Retinal pigment epithelial cell (primary cell): ENCODE measurements at regions not wholly inside any gene's neighbourhood (a gene's known extent, or its start where the extent isn't known, plus 50 kb on each side); places are given as distances from the start of the nearest gene placed in this dataset.

Experiments
- DNase-seq: peaks from one replicate; pipeline ENCODE4 v3.0.0-alpha.2; 2010; ENCODE audit warnings: low read depth
- H3K4me3 ChIP-seq: 2 replicates; pipeline ENCODE4 v1.5.1; 2011; ENCODE audit warnings: mild to moderate bottlenecking, low read length, control low read depth, moderate library complexity
- TF ChIP-seq, protein P1 (sequence below): conservative IDR thresholded peaks from 2 replicates; pipeline ENCODE4 v1.5.1; 2011; ENCODE audit warnings: low read depth, low read length, control low read depth, inconsistent platforms

DNA sequence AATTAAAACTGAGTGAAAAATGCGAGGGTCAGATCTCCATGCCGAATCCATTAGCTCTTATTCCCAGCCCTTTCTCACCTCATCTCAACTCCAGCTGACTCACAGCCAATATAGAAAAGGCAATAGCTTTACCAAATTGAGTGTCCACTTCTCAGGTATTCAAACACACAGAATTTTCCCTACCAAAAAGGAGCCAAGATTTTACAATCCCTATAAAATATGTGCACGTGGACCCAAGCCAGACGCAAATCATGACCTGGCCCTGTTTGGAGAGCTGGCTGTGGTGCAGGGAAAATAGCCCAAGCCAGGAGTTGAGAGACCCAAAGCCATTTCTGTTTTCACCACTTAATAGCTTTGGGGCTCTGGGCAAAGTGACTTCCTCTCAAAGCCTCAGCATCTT is 379.7 kb upstream of the AUTS2 start:
- H3K4me3 ChIP-seq, result no peak overlapping the region
- TF ChIP-seq, protein P1, sequence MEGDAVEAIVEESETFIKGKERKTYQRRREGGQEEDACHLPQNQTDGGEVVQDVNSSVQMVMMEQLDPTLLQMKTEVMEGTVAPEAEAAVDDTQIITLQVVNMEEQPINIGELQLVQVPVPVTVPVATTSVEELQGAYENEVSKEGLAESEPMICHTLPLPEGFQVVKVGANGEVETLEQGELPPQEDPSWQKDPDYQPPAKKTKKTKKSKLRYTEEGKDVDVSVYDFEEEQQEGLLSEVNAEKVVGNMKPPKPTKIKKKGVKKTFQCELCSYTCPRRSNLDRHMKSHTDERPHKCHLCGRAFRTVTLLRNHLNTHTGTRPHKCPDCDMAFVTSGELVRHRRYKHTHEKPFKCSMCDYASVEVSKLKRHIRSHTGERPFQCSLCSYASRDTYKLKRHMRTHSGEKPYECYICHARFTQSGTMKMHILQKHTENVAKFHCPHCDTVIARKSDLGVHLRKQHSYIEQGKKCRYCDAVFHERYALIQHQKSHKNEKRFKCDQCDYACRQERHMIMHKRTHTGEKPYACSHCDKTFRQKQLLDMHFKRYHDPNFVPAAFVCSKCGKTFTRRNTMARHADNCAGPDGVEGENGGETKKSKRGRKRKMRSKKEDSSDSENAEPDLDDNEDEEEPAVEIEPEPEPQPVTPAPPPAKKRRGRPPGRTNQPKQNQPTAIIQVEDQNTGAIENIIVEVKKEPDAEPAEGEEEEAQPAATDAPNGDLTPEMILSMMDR, result no peak
- no peak for DNase-seq

DNA sequence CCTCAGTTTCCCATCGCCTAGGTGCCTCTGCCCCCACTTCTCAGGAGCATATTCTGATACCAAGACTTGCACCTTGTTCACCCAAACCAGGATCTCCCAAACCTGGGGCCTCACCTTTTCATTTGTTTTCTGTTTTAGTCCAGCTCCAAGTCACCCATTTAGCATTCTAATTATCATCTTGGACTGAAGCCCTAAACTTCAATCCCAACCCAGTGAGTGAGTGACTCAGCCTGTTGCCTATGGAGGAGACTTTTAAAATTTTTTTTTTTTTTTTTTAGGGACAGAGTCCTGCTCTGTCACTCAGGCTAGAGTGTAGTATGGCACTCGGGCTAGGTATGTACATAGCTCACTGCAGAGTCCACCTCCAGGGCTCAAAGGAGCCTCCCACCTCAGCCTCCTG is 378.9 kb upstream of the AUTS2 start:
- no peak overlapping the region for H3K4me3 ChIP-seq
- TF ChIP-seq, protein P1, result no peak
- DNase-seq, result no peak

DNA sequence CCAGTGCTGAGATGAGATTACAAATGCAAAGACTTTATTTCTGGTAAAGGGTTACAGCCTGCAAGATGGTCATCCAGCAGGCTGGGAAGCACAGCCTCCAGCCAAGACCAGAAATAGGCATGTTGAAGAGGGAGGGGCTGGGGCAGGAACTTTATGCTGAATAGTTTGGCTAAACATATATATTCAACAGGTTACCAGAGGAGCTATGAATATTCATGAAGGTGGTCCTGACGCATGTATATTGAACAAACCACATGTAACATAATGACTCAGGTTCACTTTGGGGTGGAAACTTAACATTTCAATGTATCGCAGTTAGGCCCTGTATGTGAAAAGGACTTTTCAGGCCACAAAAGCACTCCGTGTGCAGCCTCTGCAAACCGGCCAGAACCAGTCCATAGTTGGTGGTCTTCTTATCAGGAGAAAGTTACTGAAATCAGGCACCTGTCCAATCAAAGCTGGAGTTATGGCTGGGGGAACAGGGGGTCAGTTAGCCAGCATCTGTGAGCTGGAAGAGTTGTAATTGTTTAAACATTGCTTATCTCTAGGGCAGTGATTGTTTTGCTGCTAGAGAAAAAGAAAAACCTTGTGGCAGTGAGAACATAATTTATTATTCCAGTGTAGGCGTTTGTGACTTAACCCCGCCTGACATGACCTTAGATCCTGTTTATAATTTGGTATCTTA is 372.9 kb upstream of the AUTS2 start:
- H3K4me3 ChIP-seq, result no peak overlapping the region
- TF ChIP-seq, protein P1, result no peak
- no peak for DNase-seq

GRCh38 chr7:69228212-69228811 is 370.0 kb upstream of the AUTS2 start:
- H3K4me3 ChIP-seq, result no peak overlapping the region
- DNase-seq, result no peak
- TF ChIP-seq, protein P1, result no peak

DNA sequence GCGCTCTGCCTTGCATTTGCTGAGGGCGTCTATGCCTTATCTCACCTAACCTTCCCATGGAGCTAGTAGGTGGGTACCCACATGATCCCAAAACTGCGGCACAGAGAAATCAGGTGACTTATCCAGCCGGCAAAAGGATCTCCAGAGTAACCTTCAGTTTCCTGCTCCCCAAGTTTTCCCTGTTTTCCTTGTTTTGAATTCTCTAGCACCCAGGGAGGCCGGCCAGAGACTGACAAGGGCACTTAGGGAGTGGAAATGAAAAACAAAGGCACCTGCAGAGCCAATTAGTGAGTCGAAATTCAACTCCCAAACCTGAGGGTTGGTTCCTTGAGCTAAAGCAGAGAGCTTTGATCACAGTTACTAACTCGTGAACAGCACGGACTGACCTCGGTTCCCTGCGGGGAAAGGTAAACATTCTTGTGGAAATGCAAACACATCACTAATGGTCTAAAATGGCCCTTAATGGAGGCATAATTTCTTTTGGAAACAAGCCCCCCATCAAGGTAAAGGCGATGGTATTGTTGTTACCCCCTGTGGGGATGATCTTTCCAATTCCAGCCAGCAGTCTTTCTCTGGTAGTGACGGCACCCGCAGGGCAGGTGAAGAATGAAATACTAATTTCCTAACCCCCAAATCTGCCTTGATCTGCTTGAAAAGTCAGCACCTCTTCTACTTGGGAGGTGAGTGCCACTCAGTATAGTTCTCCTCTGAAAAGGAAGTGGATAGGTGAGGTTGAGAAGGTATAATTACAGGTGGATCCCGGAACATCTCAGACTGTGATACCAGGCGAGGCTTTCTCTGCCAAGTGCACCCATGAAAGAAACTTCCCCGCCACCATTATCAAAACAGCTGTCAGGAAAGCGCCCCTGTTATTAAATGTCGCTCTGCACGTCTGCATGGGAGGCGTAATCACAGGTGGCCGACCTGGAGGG is 365.6 kb upstream of the AUTS2 start:
- TF ChIP-seq, protein P1, result no peak
- DNase-seq, result no peak
- H3K4me3 ChIP-seq, result no peak overlapping the region

- H3K4me3 ChIP-seq, result no peak overlapping the region
- TF ChIP-seq, protein P1, result no peak
- DNase-seq, result no peak
Observed at GRCh38 chr7:69237541-69237940, 360.7 kb upstream of the AUTS2 start.
